DMS 273 (cell line): ENCODE measurements at regions not wholly inside any gene's neighbourhood (a gene's known extent, or its start where the extent isn't known, plus 50 kb on each side); places are given as distances from the start of the nearest gene placed in this dataset.
"Not testable (repeated sequence)": the region's sequence is repeated elsewhere in the genome, so short reads cannot be mapped to it uniquely, and the experiment has no call there.

Experiments
- DNase-seq: peaks from one replicate; lab custom pipeline; 2025; ENCODE audit not compliant: unreplicated experiment; lab: John Stamatoyannopoulos, UW

GRCh38 chr2:121064186-121064585 is 220.8 kb downstream of the TFCP2L1 start:
- peak; percentile 92 for DNase-seq

GRCh38 chr2:121065239-121065638 is 219.8 kb downstream of the TFCP2L1 start:
- no peak for DNase-seq

GRCh38 chr2:121066526-121066925 is 218.5 kb downstream of the TFCP2L1 start:
- DNase-seq, result no peak

- no peak for DNase-seq
These were observed 216.2 kb downstream of the TFCP2L1 start for GRCh38 chr2:121068851-121069250.

GRCh38 chr2:121069434-121069969 is 215.5 kb downstream of the TFCP2L1 start:
- DNase-seq, result no peak

- DNase-seq, result not testable (repeated sequence)
These were observed 214.9 kb downstream of the TFCP2L1 start for GRCh38 chr2:121070061-121070460.

- DNase-seq, result peak; percentile 84
These were observed 213.9 kb downstream of the TFCP2L1 start for GRCh38 chr2:121071034-121071504.

- no peak for DNase-seq
These were observed 212.2 kb downstream of the TFCP2L1 start for GRCh38 chr2:121072784-121073183.

- DNase-seq, result no peak
These were observed 211.4 kb downstream of the TFCP2L1 start for GRCh38 chr2:121073320-121074210.

- no peak for DNase-seq
These were observed 210.6 kb downstream of the TFCP2L1 start for GRCh38 chr2:121074293-121074932.

GRCh38 chr2:121075006-121075551 is 209.9 kb downstream of the TFCP2L1 start:
- peak; percentile 98 for DNase-seq

GRCh38 chr2:121075641-121076497 is 209.1 kb downstream of the TFCP2L1 start:
- peak; percentile 92 for DNase-seq

- DNase-seq, result no peak
These were observed 208.5 kb downstream of the TFCP2L1 start for GRCh38 chr2:121076498-121076820.

- peak; percentile 90 for DNase-seq
These were observed 208.0 kb downstream of the TFCP2L1 start for GRCh38 chr2:121076885-121077549.

GRCh38 chr2:121078899-121079298 is 206.1 kb downstream of the TFCP2L1 start:
- peak; percentile 49 for DNase-seq

GRCh38 chr2:121080013-121080772 is 204.8 kb downstream of the TFCP2L1 start:
- DNase-seq, result peak; percentile 89

GRCh38 chr2:121081701-121082100 is 203.3 kb downstream of the TFCP2L1 start:
- no peak for DNase-seq

GRCh38 chr2:121082191-121082590 is 202.8 kb downstream of the TFCP2L1 start:
- DNase-seq, result no peak

GRCh38 chr2:121084130-121084680 is 200.8 kb downstream of the TFCP2L1 start:
- no peak for DNase-seq
